IMR-90 (cell line): ENCODE measurements at regions not wholly inside any gene's neighbourhood (a gene's known extent, or its start where the extent isn't known, plus 50 kb on each side); places are given as distances from the start of the nearest gene placed in this dataset.
A peak's percentile ranks its signal among the peaks of the same experiment; 100 is the strongest.

ENCODE experiments used
- ATAC-seq: fragments of 200-7000 bp; cut with Tn5 transposase; 2 replicates; pipeline ENCODE4 v1.9.1; 2020; ENCODE audit warnings: low read depth, mild to moderate bottlenecking, moderate library complexity
- BruUV-seq: library from RNA; stranded (reverse); fragments of 400-500 nt; replicated peaks from 2 replicates; lab custom pipeline; 2021; lab: Mats Ljungman, UMichigan
- CTCF ChIA-PET: fragments of 300-600 bp; formaldehyde crosslinking; extraction: SDS; loops from one replicate; lab custom pipeline; 2021; ENCODE audit warnings: antibody characterized with exemption; lab: Yijun Ruan, JAX
- POLR2A ChIA-PET: fragments of 300-600 bp; sonication (Branson Sonifier 250); formaldehyde crosslinking; loops from one replicate; lab custom pipeline; 2022; ENCODE audit warnings: antibody characterized with exemption; ENCODE audit not compliant: unreplicated experiment; lab: Charles Lee
- DNase-seq: peaks from one replicate; pipeline ENCODE4 v3.0.0; 2013
- H2AFZ ChIP-seq: replicated peaks from 2 replicates; pipeline ENCODE3; 2013; ENCODE audit warnings: low read length, mild to moderate bottlenecking; ENCODE audit not compliant: poor library complexity
- H2AK5ac ChIP-seq: 2 replicates; pipeline ENCODE4 v1.6.1; 2013; ENCODE audit warnings: low read depth, low read length, inconsistent platforms
- H2AK9ac ChIP-seq: replicated peaks from 2 replicates; pipeline ENCODE3; 2013; ENCODE audit warnings: mild to moderate bottlenecking, low read depth, low read length, moderate library complexity; ENCODE audit not compliant: poor library complexity
- H2BK120ac ChIP-seq: 2 replicates; pipeline ENCODE4 v1.6.1; 2013; ENCODE audit warnings: low read depth, low read length, inconsistent platforms
- H2BK15ac ChIP-seq: 3 replicates; pipeline ENCODE4 v1.6.1; 2013; ENCODE audit warnings: low read depth, low read length, inconsistent platforms
- H2BK20ac ChIP-seq: 2 replicates; pipeline ENCODE4 v1.6.1; 2013; ENCODE audit warnings: low read depth, mild to moderate bottlenecking, inconsistent platforms, low read length, moderate library complexity
- H2BK5ac ChIP-seq: 2 replicates; pipeline ENCODE4 v1.6.1; 2013; ENCODE audit warnings: mild to moderate bottlenecking, low read depth, low read length, inconsistent platforms; ENCODE audit not compliant: poor library complexity, severe bottlenecking
- H3K14ac ChIP-seq: replicated peaks from 2 replicates; pipeline ENCODE4 v1.6.1; 2013; ENCODE audit warnings: low read depth, low read length, inconsistent platforms
- H3K18ac ChIP-seq: 2 replicates; pipeline ENCODE4 v1.6.1; 2013; ENCODE audit warnings: low read depth, low read length, control low read depth
- H3K23ac ChIP-seq: 2 replicates; pipeline ENCODE4 v1.6.1; 2013; ENCODE audit warnings: low read depth, low read length, inconsistent platforms
- H3K27ac ChIP-seq: 2 replicates; pipeline ENCODE4 v1.5.1; 2013; ENCODE audit warnings: mild to moderate bottlenecking, control low read depth, low read length; ENCODE audit not compliant: insufficient read depth
- H3K27me3 ChIP-seq: 2 replicates; pipeline ENCODE4 v1.6.1; 2013; ENCODE audit warnings: low read length; ENCODE audit not compliant: control insufficient read depth, insufficient read depth
- H3K36me3 ChIP-seq: 2 replicates; pipeline ENCODE4 v1.6.1; 2013; ENCODE audit warnings: low read length, mixed read lengths; ENCODE audit not compliant: control insufficient read depth, insufficient read depth
- H3K4ac ChIP-seq: 2 replicates; pipeline ENCODE4 v1.6.1; 2013; ENCODE audit warnings: low read depth, low read length, inconsistent platforms
- H3K4me1 ChIP-seq: 2 replicates; pipeline ENCODE4 v1.6.1; 2013; ENCODE audit warnings: low read length, mixed read lengths; ENCODE audit not compliant: control insufficient read depth, insufficient read depth
- H3K4me2 ChIP-seq: 2 replicates; pipeline ENCODE4 v1.6.1; 2013; ENCODE audit warnings: low read depth, mild to moderate bottlenecking, control low read depth, low read length, moderate library complexity
- H3K4me3 ChIP-seq: 2 replicates; pipeline ENCODE4 v1.5.1; 2013; ENCODE audit warnings: low read depth, mild to moderate bottlenecking, control low read depth, low read length, moderate library complexity; ENCODE audit not compliant: insufficient read depth
- H3K56ac ChIP-seq: 2 replicates; pipeline ENCODE4 v1.6.1; 2013; ENCODE audit warnings: low read length, inconsistent platforms; ENCODE audit not compliant: insufficient read depth; ENCODE audit errors: extremely low read depth
- H3K79me1 ChIP-seq, 2 experiments: 2 replicates each; pipeline ENCODE4 v1.6.1; 2013; ENCODE audit warnings: low read length in 2 of 2, inconsistent platforms in 1 of 2, low read depth in 1 of 2
- H3K9ac ChIP-seq: 2 replicates; pipeline ENCODE4 v1.6.1; 2013; ENCODE audit warnings: low read depth, low read length, control low read depth
- H3K9me1 ChIP-seq: 2 replicates; pipeline ENCODE4 v1.6.1; 2013; ENCODE audit warnings: low read length, inconsistent platforms; ENCODE audit not compliant: insufficient read depth
- H3K9me3 ChIP-seq: 2 replicates; pipeline ENCODE4 v1.6.1; 2013; ENCODE audit warnings: low read length; ENCODE audit not compliant: control insufficient read depth, insufficient read depth
- H4K20me1 ChIP-seq: 2 replicates; pipeline ENCODE4 v1.6.1; 2013; ENCODE audit warnings: low read length, inconsistent platforms; ENCODE audit not compliant: insufficient read depth
- H4K5ac ChIP-seq: 2 replicates; pipeline ENCODE4 v1.6.1; 2013; ENCODE audit warnings: mild to moderate bottlenecking, low read depth, low read length, control low read depth
- H4K8ac ChIP-seq, 2 experiments: 2 replicates each; pipeline ENCODE4 v1.6.1; 2013; ENCODE audit warnings: low read depth in 2 of 2, low read length in 2 of 2, control low read depth in 1 of 2, inconsistent platforms in 1 of 2
- H4K91ac ChIP-seq: 2 replicates; pipeline ENCODE4 v1.6.1; 2013; ENCODE audit warnings: low read depth, low read length, inconsistent platforms; ENCODE audit not compliant: insufficient read depth
- BHLHE40 ChIP-seq: fragments of 150-350 bp; IDR thresholded peaks from 2 replicates; pipeline ENCODE4 v1.6.1; 2016; ENCODE audit warnings: mild to moderate bottlenecking, low read depth, low read length
- CEBPB ChIP-seq: IDR thresholded peaks from 2 replicates; pipeline ENCODE4 v1.6.1; 2012; ENCODE audit warnings: low read depth, low read length, improper control_type of control experiment
- CHD1 ChIP-seq: IDR thresholded peaks from 2 replicates; pipeline ENCODE4 v1.6.1; 2012; ENCODE audit warnings: low read depth, low read length, improper control_type of control experiment
- FOS ChIP-seq: fragments of 150-350 bp; IDR thresholded peaks from 2 replicates; pipeline ENCODE4 v1.6.1; 2016; ENCODE audit warnings: low read depth, low read length
- RAD21 ChIP-seq: IDR thresholded peaks from 2 replicates; pipeline ENCODE4 v1.6.1; 2012; ENCODE audit warnings: low read length, improper control_type of control experiment
- SMC3 ChIP-seq: fragments of 150-350 bp; IDR thresholded peaks from 2 replicates; pipeline ENCODE4 v1.6.1; 2016; ENCODE audit warnings: low read depth, mild to moderate bottlenecking, antibody characterized with exemption, low read length, moderate library complexity
- WGBS, 2 experiments: methylation state at CpG; one replicate each; pipeline versions ENCODE4 v1.1.5 to v1.1.7; 2013; ENCODE audit warnings: missing lambda C conversion rate in 2 of 2; ENCODE audit not compliant: insufficient read length in 1 of 2; ENCODE audit errors: extremely low coverage in 2 of 2; 5-methylcytosine and 5-hydroxymethylcytosine counted together
- dilution Hi-C: fragments of 300-500 bp; cut with HindIII; formaldehyde crosslinking; loops from one replicate; pipeline ENCODE4 v1.14.3; 2018; ENCODE audit warnings: low sequenced_read_pairs; ENCODE audit not compliant: unreplicated experiment
- in situ Hi-C: fragments of 300-500 bp; cut with MboI; formaldehyde crosslinking; loops from 3 replicates; pipeline ENCODE4 v1.14.3; 2019; ENCODE audit warnings: low sequenced_read_pairs, inconsistent platforms, mixed read lengths
- intact Hi-C: fragments of 100-400 bp; cut with micrococcal nuclease; formaldehyde crosslinking; loops from 2 replicates; pipeline ENCODE4 v1.10.0; 2022
- TF ChIP-seq, protein P1 (sequence below): conservative IDR thresholded peaks from 2 replicates; pipeline ENCODE4 v1.5.1; 2012; ENCODE audit warnings: mild to moderate bottlenecking, low read depth, low read length, improper control_type of control experiment
- TF ChIP-seq, protein P2 (sequence below): fragments of 150-350 bp; IDR thresholded peaks from 2 replicates; pipeline ENCODE4 v1.6.1; 2016; ENCODE audit warnings: low read depth, mild to moderate bottlenecking, low read length, moderate library complexity, borderline replicate concordance

GRCh38 chr7:17611611-17612010, 313.2 kb downstream of the AHR start:
- peak; percentile 42 for DNase-seq
- CTCF ChIA-PET, result interaction anchor here (1.0 kb wide), 2 partner anchors 10 to 13 kb away, joined by 3 read pairs; no protein-coding TSS in a partner anchor

More at GRCh38 chr7:17611611-17612010, 313.2 kb downstream of the AHR start:
- Histone ChIP-seq H2AK5ac (no peak overlapping the region), H4K91ac (no peak overlapping the region), H4K5ac (no peak overlapping the region), H3K36me3 (no peaks in the 10 kb centered on the region), H2AFZ (no peak overlapping the region), H3K18ac (no peak overlapping the region), H3K4me3 (no peak overlapping the region), H2BK120ac (no peak overlapping the region), H3K79me1 (no peaks in the 10 kb centered on the region), H3K9me1 (no peaks in the 10 kb centered on the region), H3K4ac (no peak overlapping the region), H3K56ac (no peak overlapping the region), H2BK15ac (no peak overlapping the region), H2BK5ac (no peak overlapping the region), H3K27me3 (no peaks in the 10 kb centered on the region), H2BK20ac (no peak overlapping the region), H3K9ac (no peak overlapping the region), H3K9me3 (no peaks in the 10 kb centered on the region), H4K8ac (no peak overlapping the region), H3K14ac (no peak overlapping the region), H2AK9ac (no peak overlapping the region), H3K27ac (no peak overlapping the region), H3K4me1 (0 out of 2 replicates have a peak, but pooled peaks cover 2% of the 10 kb centered on the region), H3K23ac (no peak overlapping the region), H3K4me2 (no peak overlapping the region), H4K20me1 (no peaks in the 10 kb centered on the region)
- in situ Hi-C loops, result no loop called here
- dilution Hi-C loops, result no loop called here
- BruUV-seq, result no TSS peak
- TF ChIP-seq SMC3, result no peak
- TF ChIP-seq CHD1, result no peak
- TF ChIP-seq, protein P1, sequence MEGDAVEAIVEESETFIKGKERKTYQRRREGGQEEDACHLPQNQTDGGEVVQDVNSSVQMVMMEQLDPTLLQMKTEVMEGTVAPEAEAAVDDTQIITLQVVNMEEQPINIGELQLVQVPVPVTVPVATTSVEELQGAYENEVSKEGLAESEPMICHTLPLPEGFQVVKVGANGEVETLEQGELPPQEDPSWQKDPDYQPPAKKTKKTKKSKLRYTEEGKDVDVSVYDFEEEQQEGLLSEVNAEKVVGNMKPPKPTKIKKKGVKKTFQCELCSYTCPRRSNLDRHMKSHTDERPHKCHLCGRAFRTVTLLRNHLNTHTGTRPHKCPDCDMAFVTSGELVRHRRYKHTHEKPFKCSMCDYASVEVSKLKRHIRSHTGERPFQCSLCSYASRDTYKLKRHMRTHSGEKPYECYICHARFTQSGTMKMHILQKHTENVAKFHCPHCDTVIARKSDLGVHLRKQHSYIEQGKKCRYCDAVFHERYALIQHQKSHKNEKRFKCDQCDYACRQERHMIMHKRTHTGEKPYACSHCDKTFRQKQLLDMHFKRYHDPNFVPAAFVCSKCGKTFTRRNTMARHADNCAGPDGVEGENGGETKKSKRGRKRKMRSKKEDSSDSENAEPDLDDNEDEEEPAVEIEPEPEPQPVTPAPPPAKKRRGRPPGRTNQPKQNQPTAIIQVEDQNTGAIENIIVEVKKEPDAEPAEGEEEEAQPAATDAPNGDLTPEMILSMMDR, result no peak
- no peak for TF ChIP-seq BHLHE40
- TF ChIP-seq FOS, result no peak
- TF ChIP-seq RAD21, result no peak
- TF ChIP-seq, protein P2, sequence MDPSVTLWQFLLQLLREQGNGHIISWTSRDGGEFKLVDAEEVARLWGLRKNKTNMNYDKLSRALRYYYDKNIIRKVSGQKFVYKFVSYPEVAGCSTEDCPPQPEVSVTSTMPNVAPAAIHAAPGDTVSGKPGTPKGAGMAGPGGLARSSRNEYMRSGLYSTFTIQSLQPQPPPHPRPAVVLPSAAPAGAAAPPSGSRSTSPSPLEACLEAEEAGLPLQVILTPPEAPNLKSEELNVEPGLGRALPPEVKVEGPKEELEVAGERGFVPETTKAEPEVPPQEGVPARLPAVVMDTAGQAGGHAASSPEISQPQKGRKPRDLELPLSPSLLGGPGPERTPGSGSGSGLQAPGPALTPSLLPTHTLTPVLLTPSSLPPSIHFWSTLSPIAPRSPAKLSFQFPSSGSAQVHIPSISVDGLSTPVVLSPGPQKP, result no peak
- TF ChIP-seq CEBPB, result no peak
- intact Hi-C loops, result no loop called here
- POLR2A ChIA-PET, result no interaction called here
- WGBS, 2 experiments, result no CpG with 5 or more reads among the region's 4 CpGs
- no peak for ATAC-seq
